ELF-1 (cell line): ENCODE measurements at regions not wholly inside any gene's neighbourhood (a gene's known extent, or its start where the extent isn't known, plus 50 kb on each side); places are given as distances from the start of the nearest gene placed in this dataset.

Source experiments
- DNase-seq: peaks from one replicate; pipeline ENCODE4 v3.0.0-alpha.2; 2016; ENCODE audit warnings: low read depth, low spot score

DNA sequence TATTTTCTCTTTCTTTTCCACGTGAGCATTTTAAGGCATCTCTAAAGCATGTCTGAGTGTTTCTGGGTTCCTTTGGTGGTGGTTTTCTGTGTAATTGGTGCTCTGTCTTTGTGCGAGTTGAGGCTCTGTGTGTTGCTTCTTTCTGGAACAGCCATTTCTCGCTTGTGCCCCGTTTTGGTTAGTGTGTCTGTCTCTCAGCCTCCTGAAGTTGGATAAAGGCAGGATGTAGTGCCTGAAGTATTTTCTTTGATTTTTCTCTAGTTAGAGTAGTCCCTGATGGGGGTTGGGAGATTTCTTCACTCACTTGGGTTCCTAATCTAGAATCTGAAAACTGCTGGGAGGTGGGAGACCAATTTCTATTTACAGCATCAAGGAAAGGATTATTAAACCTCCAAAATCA, 129.7 kb upstream of the TMEM161B start:
- no peak for DNase-seq

DNA sequence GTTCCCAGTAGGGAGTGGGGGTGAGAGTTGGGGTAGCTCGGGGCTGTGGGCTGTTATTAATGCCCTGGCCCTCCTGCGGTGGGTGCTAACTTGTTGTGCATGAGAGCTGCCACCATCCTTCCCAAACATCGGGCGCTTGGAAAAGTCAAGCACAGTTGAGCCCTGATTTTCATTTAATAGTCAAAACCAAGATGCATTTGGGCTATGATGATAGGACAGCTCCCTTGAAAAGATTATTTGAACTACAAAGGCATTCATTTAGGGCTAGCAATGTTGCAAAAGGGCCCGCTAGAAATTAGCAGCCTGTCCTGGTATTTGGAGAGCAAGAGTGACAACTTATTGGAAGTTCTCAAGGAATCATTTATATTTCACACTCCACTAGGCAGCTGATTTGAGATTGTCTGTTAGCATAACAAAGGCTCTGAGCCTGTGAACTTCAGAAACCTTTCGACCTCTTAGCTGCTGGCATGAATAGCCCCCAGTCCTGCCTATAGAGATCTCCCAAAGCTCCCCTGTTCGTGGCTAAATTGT, 128.2 kb upstream of the TMEM161B start:
- DNase-seq = peak; percentile 20

DNA sequence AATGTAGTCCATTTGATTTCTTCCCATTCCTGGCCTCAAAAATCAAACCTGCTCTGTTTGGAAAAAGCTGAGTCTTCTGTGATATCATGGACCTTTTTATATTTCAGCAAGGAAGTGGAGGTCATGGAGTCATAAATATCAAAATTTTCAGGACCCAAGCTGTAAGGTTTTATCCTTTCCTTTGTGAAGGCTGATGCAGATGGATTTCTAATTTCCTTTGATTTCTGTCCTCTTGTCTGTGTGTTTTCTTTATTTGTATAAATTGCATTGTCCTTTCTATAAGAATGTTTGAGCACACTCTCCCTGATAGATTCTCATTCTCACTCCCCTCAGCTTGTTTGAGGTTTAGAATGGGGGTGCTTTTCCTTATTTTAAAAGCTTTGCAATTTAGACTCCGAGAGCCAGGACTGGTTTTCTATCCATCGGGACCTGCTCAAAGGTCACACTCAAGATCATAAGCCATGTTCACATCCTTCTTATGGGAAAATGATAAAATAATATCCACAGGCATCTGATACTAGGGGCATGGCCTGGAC, 127.4 kb upstream of the TMEM161B start:
- DNase-seq = no peak

DNA sequence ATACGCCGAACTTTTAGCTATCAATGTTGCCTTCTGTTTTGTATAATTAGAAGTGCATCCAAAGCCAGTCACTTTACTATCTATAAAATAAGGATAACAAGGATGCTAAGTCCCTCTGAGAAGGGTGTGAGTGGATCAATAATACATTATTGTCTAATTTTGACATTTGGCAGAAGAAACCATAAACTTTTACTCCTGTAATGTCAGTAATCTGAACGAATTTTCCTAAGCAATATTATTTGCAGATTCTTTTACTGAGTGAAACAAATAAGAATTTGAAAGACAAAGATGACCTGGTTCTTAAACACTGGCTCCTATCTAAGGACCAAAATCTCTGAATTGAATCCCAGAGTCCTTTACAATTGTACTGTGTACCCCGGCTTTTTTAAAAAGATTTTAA, 126.6 kb upstream of the TMEM161B start:
- DNase-seq = no peak

DNA sequence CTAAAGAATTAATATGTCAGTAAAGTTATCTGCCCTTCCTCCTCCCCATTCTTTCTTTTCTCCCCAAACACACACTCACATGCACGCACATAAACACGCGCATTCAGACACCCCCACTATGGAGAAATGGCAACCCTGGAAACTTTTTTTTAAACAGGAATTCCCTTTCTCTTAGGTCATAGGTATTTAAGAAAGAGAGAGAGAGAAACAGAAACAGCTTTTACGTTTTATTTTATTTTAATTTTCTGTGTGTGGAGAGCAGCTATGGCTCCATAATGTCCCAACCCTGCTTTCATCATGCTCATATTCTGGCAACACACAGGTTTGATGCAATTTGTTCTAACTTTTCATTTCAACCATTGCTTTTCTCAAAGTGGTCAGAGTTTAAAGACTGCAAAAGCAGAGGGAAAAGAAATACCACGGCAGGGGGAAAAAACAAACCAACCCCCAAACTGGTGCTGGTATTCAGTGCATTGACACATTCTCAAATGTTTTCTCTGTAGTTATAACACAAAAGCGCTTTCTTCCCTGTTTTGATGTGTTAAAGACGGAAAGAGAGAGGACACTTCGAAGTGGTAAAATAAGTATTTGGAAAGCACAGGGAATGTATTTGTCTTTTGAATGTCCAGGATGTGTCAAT, 126.0 kb upstream of the TMEM161B start:
- DNase-seq = no peak

DNA sequence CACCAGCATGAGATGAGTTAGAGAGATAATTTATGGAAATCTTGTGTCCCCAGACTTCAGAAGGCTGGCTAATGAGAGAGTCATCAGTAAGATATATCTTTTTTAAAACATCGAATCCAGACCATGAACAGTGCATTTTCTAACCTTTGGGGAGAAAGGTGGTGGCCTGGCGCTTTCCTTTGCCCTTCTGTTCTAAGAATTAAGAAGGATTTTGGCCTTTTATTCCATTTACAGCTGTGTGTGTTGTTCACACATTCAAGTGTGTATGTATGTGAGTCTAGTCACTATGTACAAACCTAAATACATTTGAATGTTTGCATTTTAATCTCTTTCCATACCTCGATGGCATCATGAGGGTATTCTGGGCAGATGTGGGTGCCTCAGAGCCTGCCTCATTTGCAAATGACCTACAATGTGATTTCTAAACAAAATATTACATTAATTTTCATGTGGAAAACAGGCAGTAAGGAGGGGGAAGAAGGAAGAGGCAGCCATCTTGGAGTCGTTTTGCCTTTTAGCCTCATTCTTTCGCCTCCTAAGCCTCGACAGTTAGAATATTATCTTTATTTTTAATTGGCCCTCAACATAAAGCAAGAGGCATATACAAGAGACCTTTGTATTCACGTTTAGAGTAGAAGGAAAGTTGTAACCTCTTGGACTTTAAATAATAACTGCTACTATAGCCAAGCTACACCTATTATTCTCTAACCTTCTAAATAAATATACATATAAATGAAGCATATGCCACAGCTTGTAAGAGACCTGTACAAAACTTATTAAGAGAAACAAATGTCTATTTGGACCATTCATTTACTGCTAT, 125.3 kb upstream of the TMEM161B start:
- DNase-seq = no peak

DNA sequence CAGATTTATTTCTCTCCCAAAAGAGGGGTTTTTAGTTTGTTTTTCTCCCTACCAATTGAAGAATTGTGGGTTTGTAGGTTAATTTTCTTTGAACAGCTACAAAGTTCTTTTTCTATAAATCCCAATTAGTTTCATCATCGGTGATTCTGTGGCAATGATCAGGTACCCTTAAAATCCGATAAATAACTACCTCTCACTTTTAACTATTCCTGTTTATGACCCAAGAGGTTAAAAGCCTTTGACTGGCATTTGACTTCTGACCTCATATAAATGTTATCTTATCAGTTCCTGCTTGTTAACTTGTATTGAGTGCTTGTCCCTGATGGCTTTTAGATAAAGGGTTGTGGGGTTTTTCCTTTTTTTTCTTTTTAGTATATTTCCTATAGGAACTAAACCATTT, 124.4 kb upstream of the TMEM161B start:
- no peak for DNase-seq

DNA sequence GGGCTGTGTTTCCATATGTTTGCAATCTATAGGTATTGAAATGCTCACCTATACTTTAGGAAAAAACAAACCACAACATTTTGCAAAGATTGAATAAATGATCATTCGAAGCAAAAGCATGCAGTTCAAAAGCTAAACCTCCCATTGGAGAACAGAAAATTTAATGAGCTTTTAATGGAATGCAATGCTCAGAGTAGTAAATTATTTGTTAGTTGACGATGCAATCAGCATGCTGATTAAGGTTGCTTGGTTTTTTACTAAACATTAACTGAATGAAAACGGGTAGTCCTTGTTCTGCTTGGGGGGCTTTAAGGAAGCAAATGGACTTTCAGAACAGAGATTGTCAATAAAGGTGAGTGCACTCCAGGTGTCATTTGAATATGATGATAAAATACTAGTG, 123.3 kb upstream of the TMEM161B start:
- DNase-seq = no peak

DNA sequence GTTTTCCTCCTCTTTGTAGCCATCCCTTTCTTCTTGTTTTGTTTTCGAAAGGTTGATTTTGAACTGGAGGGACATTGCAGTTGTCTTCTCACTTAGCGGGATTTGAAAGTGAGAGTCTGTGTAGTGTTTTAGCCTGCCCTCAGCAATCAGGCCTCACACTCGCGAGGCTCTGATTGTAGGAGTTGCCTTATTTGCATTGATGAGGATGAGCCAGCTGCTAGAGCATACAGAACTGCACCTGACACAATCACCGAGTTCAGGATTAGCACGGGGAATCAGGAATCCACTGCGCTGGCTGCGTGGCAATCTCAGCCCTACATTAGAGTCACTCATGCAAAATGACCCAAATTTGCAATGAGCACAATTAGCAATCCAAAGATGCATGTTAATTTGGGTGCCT, 122.5 kb upstream of the TMEM161B start:
- peak; percentile 20 for DNase-seq

DNA sequence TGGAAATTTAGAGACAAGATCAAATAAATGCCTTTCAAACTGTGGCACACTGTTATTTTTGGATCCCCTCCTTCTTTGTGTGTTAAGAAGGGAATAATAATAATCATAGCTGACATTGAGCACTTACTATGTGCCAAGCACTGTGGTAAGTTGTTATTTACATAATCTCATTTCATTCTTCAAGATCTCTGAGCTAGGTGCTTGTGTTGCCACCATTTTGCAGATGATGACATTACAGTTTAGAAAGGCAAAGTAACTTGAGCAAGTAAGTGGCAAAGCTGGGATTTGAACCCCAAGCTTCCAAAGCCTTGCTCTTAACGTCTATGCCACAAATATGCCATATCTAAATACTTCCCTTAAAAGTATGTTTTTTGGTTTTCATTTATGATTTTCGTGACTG, 121.8 kb upstream of the TMEM161B start:
- no peak for DNase-seq

DNA sequence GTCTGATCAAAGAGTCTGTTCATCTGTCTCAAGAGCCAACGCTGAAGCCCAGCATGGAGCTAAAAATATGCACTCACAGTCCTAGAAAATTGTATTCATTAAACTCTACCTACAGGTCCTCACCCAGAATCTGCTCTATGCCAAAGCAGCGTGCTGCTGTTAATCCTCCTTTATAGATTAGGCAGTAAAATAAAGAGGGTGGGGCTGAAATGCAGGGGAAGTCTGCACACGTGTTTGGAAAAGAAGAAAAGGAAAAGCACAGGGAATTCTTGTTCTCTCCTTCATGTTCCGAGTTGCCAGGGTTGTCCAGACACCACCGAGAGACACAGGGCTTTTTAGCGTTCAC, 121.4 kb upstream of the TMEM161B start:
- no peak for DNase-seq

DNA sequence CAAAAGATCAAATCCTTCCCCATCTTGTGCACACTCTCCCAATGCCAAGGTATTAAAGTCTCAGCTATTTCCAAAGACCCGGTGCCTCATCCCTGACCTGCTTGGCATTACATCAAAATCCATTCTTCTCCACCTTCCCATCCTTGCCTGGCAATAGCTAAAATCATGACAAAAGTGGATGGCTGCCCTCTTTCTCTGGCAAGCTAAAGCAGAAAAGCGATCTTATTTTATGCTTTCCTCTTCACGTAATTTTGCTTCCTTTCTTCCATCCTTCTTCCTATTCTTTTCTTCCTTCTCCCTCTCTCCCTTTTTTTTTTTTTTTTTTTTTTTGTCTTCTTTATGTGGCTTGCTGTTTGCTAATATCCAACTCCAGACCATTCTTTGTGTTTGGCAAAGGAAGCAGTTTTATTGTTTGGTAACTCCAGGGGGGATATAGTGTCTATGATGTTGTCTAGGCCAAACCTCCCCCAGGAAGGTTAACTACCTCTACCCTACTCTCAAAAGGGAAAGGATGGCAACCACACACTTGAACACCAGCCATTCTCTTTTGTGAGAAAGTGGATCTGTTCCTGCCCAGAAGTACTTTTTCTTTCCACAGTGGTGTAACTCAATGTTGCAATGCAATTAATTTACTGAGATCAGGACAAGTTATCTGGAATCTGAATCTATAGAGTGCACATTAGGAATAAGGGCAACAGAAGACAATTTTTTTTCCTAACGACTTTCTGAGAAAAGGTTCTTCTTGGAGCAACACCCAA, 120.9 kb upstream of the TMEM161B start:
- no peak for DNase-seq

DNA sequence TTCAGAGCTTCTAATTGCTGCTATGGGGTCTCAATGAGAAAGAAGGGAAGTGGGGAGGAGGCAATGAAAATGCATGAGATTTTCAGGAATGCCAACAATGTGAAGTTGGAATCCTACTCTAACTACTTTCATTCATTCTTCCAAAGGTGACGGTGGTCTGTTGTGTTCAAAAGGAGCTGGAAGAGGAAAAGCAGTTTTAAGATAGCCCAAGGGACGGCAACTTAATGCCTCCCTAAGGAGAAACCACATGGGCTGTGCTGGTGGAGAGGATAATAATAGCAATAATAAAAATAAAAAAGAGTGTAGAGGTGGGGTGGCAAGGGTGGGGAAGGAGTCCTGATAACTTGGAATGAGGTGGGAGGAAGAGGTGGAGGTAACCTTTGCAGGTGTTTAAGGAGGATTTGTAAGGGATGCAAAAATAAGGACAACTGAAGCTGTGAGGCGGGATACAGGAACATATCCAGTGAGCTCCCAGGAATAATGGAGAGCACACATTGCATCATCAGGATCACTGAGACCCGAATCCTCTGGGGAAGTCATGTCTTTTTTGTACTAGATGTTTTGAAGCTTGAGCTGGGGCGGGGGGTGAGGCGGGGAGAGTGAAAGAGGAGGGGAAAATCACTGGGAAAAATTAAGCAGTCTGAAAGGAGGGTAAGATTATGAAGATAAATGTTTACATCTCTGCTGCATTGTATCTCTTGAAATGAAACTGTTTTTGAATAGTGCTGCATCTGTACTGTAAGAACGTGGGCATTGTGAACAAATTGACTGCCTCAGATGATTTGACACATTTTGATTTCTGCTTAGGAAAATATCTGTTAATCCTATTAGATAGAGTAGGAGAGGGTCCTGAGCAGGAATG, 120.1 kb upstream of the TMEM161B start:
- DNase-seq = peak; percentile 69

DNA sequence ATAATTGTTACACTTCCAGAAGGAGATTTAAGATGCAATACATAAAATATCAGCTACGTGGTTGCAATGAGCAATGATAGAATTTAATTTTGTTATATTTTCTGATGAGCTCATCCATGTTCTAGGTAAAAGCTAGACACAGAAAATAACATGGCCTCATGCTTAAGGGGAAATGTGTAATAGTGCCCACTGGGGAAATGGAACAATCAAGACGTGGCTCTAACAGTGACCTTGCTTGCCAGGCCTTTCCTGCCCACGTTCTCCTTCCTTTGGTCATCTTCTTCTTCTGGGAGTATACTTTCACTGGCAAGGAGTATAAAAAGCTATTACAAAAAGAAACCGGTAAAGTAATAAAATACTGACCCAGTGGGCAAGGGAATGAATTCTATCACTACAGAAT, 116.2 kb upstream of the TMEM161B start:
- no peak for DNase-seq

DNA sequence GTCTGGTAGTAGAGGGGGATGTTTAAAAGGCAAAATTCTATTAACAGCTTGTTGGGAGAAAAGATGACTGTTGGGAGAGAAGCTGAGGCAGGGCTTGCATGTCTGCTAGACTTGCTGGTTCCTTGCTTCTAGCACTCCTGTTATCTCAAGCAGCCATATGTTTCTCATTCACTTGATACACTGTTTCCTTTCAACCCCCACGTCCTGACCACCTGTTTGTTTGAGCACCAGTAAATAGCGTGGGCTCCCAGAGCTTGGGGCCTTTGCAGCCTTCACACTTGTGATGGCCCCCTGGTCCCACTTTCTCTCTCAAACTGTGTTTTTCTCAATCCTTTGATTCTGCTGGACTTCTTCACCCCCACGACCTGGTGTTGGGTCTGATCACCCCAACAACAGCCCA, 111.7 kb upstream of the TMEM161B start:
- DNase-seq = no peak

DNA sequence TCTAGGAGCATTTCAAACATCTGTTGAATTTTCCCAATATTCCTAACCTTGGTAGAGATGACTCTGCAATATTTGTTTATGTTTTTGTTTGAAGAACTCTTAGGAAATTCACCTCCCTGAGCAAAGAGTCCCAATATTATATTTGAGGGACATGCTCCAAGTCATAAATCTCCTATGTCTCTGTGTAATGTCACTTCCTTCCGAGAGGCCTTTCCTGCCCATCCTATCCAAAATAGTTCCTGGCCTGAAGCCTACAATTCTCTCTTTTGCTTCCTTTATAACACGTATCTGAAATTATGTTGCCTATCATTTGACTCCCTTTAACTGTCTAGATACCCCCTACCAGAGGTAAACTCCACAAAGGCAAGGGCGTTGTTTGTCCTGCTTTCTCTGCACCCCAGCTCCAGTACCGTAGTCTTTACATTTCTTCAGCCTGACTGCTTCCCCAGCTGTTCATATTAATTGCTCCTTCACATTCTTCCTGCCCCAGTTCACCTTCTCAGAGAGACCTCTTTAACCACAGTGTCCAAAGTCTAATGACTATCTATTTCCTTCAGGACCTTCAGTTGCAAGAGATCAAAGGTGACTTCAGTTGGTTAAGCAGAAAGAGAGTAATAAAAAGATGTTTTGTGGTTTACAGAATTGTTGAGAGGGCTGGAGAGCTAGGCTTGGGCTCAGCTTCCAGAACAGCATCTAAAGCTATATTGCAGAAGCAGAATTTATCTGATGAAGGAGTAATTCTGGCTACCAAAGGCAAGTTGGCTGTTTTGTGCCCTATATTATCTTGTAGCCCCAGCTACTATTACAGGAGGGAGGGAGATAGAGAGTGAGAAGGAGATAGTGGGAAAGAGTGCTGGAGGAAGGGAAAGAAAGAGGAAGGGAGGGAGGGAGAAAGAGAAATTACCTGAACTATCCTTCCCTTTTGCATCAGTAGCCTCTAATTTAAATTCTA, 109.3 kb upstream of the TMEM161B start:
- no peak for DNase-seq

DNA sequence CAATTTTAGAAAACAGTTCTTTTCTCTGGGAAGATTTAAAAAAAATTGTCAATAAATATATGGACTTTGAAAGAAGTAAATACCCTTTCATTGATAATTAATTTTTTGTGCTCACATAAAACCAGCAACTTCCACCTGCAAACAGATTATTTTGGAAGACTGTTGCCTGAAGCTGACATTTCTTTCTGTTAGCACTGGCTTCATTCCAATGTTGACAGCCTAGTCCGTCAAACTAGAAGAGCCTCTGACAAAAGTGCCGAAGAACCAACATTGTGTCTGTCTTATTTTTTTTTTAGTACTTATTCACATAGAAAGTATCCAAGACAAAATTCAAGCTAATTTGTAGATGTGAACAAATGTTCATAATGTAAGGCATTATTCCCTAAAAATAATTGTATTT, 108.6 kb upstream of the TMEM161B start:
- no peak for DNase-seq

DNA sequence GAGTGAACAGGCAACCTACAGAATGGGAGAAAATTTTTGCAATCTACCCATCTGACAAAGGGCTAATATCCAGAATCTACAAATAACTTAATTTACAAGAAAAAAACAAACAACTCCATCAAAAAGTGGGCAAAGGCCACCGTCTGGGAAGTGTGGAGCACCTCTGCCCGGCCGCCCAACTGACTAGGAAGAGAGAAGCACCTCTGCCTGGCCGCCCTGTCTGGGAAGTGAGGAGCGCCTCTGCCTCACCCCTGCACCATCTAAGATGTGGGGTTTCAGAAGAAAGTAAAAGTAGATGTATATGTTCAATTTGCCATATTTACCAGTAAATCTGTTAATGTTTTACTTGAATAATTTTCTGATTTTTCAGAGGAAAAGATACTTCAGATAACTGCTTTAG, 108.1 kb upstream of the TMEM161B start:
- DNase-seq = no peak

DNA sequence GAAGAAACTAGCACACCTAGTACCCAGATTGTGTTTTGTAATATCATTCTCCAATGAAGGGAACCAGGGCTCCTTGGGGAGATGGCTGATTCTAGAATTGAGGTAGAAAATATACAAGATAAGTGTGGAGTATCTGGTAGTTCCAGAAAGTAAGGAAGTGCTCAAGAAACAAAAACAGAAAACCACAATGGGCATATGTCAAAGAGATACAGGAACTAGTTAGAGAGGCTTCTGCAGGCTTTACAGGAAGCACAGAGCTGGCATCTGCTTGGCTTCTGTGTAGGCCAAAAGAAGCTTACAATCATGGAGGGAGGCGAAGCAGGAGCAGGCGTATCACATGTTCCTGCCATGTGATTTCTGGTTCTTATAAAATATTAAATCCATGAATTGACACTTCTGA, 105.7 kb upstream of the TMEM161B start:
- no peak for DNase-seq

DNA sequence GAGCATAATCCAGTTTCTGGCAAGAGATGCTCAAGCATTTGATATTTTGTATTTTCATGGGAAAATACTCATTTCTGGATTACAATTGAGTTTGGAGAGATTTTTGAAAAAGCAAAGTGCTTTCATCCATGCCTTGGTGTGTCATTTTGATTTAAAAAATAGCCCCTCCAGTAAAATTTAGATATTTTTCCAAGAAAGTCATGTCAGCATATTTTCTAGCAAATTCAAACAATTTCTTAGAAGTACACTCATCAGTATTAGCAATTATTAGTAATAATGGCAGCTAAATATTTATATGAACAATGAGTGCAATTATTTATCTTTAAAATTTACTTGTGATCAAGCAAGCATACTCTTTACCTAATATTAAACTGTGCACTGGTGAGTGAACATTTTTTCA, 102.2 kb upstream of the TMEM161B start:
- no peak for DNase-seq
